Fibroblast of upper back skin (primary cell): ENCODE measurements at regions not wholly inside any gene's neighbourhood (a gene's known extent, or its start where the extent isn't known, plus 50 kb on each side); places are given as distances from the start of the nearest gene placed in this dataset.

ENCODE experiments used
- DNase-seq: peaks from one replicate; pipeline ENCODE4 v3.0.0-alpha.2; 2013

GRCh38 chr14:29042551-29042950, 276.0 kb downstream of the FOXG1 start:
- no peak for DNase-seq

GRCh38 chr14:29043737-29044136, 277.1 kb downstream of the FOXG1 start:
- no peak for DNase-seq

GRCh38 chr14:29045237-29045636, 278.6 kb downstream of the FOXG1 start:
- DNase-seq = no peak

- DNase-seq = no peak
Measured at GRCh38 chr14:29054119-29054518, 287.5 kb downstream of the FOXG1 start.

- no peak for DNase-seq
Measured at GRCh38 chr14:29056041-29056566, 289.5 kb downstream of the FOXG1 start.

- DNase-seq = no peak
Measured at GRCh38 chr14:29061702-29062101, 295.1 kb downstream of the FOXG1 start.

GRCh38 chr14:29062466-29062865, 295.9 kb downstream of the FOXG1 start:
- DNase-seq = no peak

GRCh38 chr14:29062976-29063375, 296.4 kb downstream of the FOXG1 start:
- no peak for DNase-seq

- no peak for DNase-seq
Measured at GRCh38 chr14:29064305-29064900, 297.8 kb downstream of the FOXG1 start.

GRCh38 chr14:29069228-29069627, 302.6 kb downstream of the FOXG1 start:
- no peak for DNase-seq

GRCh38 chr14:29075761-29076160, 309.2 kb downstream of the FOXG1 start:
- no peak for DNase-seq

GRCh38 chr14:29077916-29078315, 311.3 kb downstream of the FOXG1 start:
- DNase-seq = no peak

GRCh38 chr14:29078810-29079522, 312.4 kb downstream of the FOXG1 start:
- no peak for DNase-seq

- peak; percentile 1 for DNase-seq
Measured at GRCh38 chr14:29085546-29085945, 319.0 kb downstream of the FOXG1 start.

GRCh38 chr14:29089849-29090248, 323.3 kb downstream of the FOXG1 start:
- DNase-seq = no peak

- DNase-seq = no peak
Measured at GRCh38 chr14:29092121-29092520, 325.5 kb downstream of the FOXG1 start.

GRCh38 chr14:29097476-29097875, 330.9 kb downstream of the FOXG1 start:
- DNase-seq = no peak

GRCh38 chr14:29098656-29099055, 332.1 kb downstream of the FOXG1 start:
- no peak for DNase-seq

- no peak for DNase-seq
Measured at GRCh38 chr14:29102266-29102665, 335.7 kb downstream of the FOXG1 start.

GRCh38 chr14:29102996-29103395, 336.4 kb downstream of the FOXG1 start:
- DNase-seq = no peak

- no peak for DNase-seq
Measured at GRCh38 chr14:29108908-29109307, 342.3 kb downstream of the FOXG1 start.

- no peak for DNase-seq
Measured at GRCh38 chr14:29109589-29109988, 343.0 kb downstream of the FOXG1 start.

GRCh38 chr14:29111554-29111953, 345.0 kb downstream of the FOXG1 start:
- no peak for DNase-seq

GRCh38 chr14:29123017-29123416, 356.4 kb downstream of the FOXG1 start:
- no peak for DNase-seq

GRCh38 chr14:29126361-29126760, 359.8 kb downstream of the FOXG1 start:
- no peak for DNase-seq
